ENCODE measurements at regions not wholly inside any gene's neighbourhood (a gene's known extent, or its start where the extent isn't known, plus 50 kb on each side); places are given as distances from the start of the nearest gene placed in this dataset.
"Not testable (repeated sequence)": the region's sequence is repeated elsewhere in the genome, so short reads cannot be mapped to it uniquely, and the experiment has no call there.

DNA sequence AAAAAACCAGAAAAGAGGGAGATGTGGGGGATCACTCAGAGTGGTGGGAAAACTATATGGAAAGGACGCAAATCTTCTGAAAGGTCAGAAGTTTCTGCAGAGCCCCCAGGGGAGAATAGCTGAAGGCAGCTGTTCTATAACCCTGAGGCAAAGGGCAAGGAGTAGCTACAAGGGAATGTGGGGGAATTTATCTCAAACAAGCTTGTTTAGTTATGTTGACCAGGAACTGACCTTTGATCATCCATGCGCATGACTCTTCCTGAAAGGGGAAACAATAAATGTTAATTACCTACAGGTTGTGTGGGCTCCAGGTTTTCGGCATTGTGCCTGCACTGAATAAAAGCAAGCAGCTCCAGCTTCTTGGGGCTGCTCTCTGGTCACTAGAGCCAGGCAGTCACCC lies 968.5 kb downstream of the AACS start:
- no peak for DNase-seq (ENCODE audit: extremely low read depth, low read depth)
- H3K4me3 ChIP-seq (replicated peaks; ENCODE audit: low read depth, low read length): no peak overlapping the region
- TF ChIP-seq, protein P1, sequence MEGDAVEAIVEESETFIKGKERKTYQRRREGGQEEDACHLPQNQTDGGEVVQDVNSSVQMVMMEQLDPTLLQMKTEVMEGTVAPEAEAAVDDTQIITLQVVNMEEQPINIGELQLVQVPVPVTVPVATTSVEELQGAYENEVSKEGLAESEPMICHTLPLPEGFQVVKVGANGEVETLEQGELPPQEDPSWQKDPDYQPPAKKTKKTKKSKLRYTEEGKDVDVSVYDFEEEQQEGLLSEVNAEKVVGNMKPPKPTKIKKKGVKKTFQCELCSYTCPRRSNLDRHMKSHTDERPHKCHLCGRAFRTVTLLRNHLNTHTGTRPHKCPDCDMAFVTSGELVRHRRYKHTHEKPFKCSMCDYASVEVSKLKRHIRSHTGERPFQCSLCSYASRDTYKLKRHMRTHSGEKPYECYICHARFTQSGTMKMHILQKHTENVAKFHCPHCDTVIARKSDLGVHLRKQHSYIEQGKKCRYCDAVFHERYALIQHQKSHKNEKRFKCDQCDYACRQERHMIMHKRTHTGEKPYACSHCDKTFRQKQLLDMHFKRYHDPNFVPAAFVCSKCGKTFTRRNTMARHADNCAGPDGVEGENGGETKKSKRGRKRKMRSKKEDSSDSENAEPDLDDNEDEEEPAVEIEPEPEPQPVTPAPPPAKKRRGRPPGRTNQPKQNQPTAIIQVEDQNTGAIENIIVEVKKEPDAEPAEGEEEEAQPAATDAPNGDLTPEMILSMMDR (IDR thresholded peaks at IDR 0.05; ENCODE audit: low read depth, low read length, missing control alignments): no peak

DNA sequence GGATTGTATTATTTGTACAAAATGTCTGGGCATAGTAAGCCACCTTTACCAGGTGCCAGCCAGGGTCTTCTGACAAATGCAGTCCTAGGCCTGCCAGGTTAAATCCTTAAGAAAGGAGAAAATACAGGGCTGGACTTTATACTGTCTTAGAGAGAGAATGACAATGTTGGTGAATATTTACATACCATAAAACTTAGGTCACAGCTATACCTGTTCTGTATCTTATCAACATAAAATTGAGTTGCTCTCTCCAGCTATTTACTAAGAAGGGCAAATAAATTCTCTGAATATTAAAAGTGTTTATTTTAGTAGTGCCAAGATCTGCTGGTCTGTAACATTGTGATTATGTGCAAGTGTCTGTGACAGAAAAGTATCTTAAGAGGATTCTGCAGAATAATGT lies 971.1 kb downstream of the AACS start:
- TF ChIP-seq, protein P1 (IDR thresholded peaks at IDR 0.05; ENCODE audit: low read depth, low read length, missing control alignments): no peak
- no peak overlapping the region for H3K4me3 ChIP-seq (replicated peaks; ENCODE audit: low read depth, low read length)
- no peak for DNase-seq (ENCODE audit: extremely low read depth, low read depth)

DNA sequence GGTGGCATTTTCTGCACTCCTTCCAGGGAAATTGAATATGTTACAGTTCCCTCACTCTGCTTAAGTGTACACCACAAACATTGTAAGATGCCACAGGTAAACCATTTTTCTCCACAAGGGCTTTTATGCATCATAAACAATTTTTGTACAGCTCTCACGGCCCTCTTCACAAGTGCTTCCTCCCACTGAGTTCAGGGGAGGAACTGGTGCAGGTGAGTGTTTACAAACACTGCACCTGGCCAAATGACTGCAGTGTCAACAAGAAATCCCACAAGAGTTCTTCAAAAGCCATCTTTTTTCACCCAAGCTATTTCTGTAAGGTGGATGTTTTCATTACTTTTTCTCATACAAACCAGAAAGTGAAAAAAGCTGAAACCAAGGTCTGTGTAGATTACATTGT lies 973.2 kb downstream of the AACS start:
- TF ChIP-seq, protein P1 (IDR thresholded peaks at IDR 0.05; ENCODE audit: low read depth, low read length, missing control alignments): no peak
- no peak overlapping the region for H3K4me3 ChIP-seq (replicated peaks; ENCODE audit: low read depth, low read length)
- no peak for DNase-seq (ENCODE audit: extremely low read depth, low read depth)

DNA sequence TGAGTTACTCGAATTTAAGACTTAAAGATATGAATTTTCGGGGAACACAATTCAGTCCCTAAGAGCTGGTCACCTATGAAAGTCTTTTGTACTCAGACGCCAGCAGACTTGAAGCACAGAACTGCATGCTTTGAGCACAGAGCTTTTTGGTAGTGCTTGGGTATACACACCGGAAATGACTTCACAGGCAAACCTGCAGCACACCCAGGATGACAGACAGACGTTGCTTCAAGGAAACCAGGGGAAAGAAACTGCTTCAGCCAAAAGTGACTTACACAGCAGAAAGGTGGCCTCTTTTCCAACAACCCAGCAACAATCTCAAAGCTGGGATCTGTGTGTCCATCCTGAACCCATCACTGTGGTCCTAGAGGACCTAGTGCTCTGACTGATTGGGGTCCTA lies 975.1 kb downstream of the AACS start:
- TF ChIP-seq, protein P1 (IDR thresholded peaks at IDR 0.05; ENCODE audit: low read depth, low read length, missing control alignments): no peak
- DNase-seq (ENCODE audit: extremely low read depth, low read depth): no peak
- H3K4me3 ChIP-seq (replicated peaks; ENCODE audit: low read depth, low read length): no peak overlapping the region

DNA sequence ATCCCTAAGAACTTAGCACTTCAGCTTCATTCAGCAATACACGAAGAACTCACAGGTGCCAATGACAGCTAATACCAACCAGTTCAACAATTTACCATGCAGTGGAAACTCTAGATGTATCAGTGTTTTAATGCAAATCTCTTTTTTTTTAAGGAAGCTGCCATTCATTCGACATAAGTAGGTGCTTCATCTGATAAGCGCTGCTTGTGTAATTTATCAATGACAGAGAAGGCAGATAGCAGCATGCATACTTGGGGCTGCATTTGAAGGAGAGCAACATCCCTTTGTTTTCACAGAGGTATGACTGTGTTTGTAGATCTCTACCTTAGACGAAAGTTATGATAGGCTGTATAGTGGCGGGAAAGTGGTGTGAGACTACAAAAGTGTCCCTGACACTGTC lies 977.1 kb downstream of the AACS start:
- no peak for DNase-seq (ENCODE audit: extremely low read depth, low read depth)
- TF ChIP-seq, protein P1 (IDR thresholded peaks at IDR 0.05; ENCODE audit: low read depth, low read length, missing control alignments): no peak
- no peak overlapping the region for H3K4me3 ChIP-seq (replicated peaks; ENCODE audit: low read depth, low read length)

DNA sequence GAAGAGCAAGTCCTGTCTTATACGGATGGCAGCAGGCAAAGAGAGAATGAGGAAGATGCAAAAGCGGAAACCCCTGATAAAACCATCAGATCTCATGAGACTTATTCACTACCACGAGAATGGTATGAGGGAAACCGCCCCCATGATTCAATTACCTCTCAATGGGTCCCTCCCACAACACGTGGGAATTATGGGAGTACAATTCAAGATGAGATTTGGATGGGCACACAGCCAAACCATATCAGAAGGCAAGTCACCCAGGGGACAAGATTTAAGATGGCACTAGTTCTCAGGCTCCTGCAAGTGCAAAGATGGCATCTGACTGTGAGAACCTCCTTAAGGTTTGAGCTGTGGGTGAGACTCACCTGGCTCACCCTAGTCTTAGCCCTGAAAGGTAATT lies 984.3 kb downstream of the AACS start:
- DNase-seq (ENCODE audit: extremely low read depth, low read depth); H3K4me3 ChIP-seq (replicated peaks; ENCODE audit: low read depth, low read length): not testable (repeated sequence)

DNA sequence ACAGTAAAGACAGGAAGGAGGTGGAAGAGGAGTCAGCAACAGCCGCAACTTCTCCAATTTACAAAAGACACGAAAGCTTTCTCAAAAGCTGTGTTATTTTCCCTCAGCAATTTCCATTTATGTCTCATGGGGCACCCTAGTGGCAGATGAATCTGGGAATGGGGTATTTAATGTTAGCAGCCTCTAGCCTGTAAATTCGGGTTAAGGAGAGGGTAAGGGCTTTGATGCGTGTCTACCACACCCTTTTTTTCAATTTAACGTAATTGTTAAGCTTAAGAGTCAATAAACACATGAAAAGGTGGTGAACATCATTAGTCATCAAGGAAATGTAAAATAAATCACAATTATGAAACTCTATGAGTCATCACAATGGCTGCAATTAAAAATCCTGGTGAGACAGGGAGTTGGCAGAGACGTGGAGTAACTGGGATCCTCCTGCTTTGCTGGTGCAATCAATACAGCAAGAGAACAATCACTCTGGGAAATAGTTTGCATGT lies 986.4 kb downstream of the AACS start:
- no peak for DNase-seq (ENCODE audit: extremely low read depth, low read depth)
- TF ChIP-seq, protein P1 (IDR thresholded peaks at IDR 0.05; ENCODE audit: low read depth, low read length, missing control alignments): no peak
- no peak overlapping the region for H3K4me3 ChIP-seq (replicated peaks; ENCODE audit: low read depth, low read length)
